ENCODE measurements at regions not wholly inside any gene's neighbourhood (a gene's known extent, or its start where the extent isn't known, plus 50 kb on each side); places are given as distances from the start of the nearest gene placed in this dataset.

DNA sequence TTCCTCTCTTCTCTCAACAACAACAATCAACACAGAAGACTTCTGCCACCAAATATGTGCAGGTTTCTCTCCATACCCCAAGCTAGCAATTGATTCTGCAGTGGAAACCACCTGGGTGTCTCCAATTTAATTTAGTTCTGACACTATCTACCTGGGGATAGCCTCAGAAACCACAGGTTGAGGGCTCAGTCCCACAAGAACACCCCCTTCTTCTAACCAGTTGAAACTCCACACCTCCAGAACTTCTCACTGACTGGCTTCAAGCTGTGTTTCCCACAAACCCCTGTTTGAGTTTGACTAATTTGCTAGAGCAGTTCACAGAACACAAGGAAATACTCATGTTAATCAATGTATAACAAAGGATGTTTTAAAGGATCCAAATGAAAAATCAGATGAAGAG lies 52.5 kb upstream of the SPTLC3 start:
- no peak for TF ChIP-seq CTCF (IDR thresholded peaks at IDR 0.05)
- no peak for TF ChIP-seq POLR2A (IDR thresholded peaks at IDR 0.05)
